ENCODE measurements at regions not wholly inside any gene's neighbourhood (a gene's known extent, or its start where the extent isn't known, plus 50 kb on each side); places are given as distances from the start of the nearest gene placed in this dataset.

DNA sequence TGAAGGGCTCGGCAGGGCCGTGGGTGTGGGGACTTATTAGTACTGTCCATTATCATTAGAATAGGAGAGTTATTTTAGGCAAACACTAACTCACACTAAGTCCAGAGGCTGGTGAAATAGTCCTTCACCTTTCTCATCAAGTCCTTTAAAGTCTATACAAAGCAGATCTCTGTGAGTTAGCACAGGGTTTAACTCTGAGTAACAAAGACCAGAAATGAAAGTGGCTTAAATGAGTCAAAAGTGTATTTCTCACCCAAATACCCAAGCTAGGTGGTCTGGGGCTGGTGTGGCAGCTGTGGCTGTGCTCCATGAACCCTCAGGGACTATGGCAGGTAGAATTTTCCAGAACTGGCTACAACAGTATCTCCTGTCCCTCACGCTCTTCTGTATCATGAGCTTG, 263.2 kb downstream of the BCOR start:
- no peaks in the 10 kb centered on the region for H3K27me3 ChIP-seq (replicated peaks; ENCODE audit: insufficient read depth)
- H3K4me2 ChIP-seq (ENCODE audit: unreplicated experiment) = no peak overlapping the region
- 61 to 79% methylated on average over 3 of the region's 3 CpGs for WGBS, 2 experiments (ENCODE audit: low coverage in 1 of 2, low lambda C conversion rate in 2 of 2, missing lambda C conversion rate in 2 of 2)
- H2AFZ ChIP-seq = no peak overlapping the region
- no peaks in the 10 kb centered on the region for H3K9me2 ChIP-seq (ENCODE audit: insufficient read depth)
- no peaks in the 10 kb centered on the region for H4K20me1 ChIP-seq (ENCODE audit: insufficient read depth)
- H3K36me3 ChIP-seq (ENCODE audit: low read depth) = no peaks in the 10 kb centered on the region
- TF ChIP-seq EZH2 (IDR thresholded peaks at IDR 0.05; ENCODE audit: insufficient read depth, poor library complexity, severe bottlenecking) (no peak), EZH2phosphoT487 (IDR thresholded peaks at IDR 0.05; ENCODE audit: insufficient read depth, low read depth) (no peak)
- H3K4me3 ChIP-seq = no peak overlapping the region
- in situ Hi-C loops (cut with MboI) = no loop called here
- no peaks in the 10 kb centered on the region for H3F3A ChIP-seq (ENCODE audit: insufficient read depth)
- H3K9ac ChIP-seq = no peak overlapping the region
- DNase-seq = no peak
- no peak overlapping the region for H3K27ac ChIP-seq
- H3K4me1 ChIP-seq (ENCODE audit: insufficient read depth) = no peaks in the 10 kb centered on the region
- H3K9me3 ChIP-seq (ENCODE audit: low read depth) = no peaks in the 10 kb centered on the region
- H3K79me2 ChIP-seq (ENCODE audit: insufficient read depth) = no peaks in the 10 kb centered on the region

DNA sequence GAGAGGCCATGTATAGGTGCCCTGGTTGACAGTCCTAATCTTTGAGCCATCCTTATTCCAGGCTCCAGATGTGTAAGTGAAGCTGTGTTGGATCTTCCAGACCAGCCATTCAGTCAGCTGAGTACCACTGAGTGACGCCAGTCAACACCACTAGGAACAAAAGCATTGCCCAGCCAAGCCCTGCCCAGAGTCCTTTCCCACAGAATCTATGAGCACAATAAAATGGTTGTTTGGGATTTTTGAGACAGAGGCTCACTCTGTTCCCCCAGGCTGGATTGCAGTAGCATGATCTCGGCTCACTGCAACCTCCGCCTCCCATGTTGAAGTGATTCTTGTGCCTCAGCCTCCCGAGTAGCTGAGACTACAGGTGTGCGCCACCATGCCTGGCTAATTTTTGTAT, 262.5 kb downstream of the BCOR start:
- TF ChIP-seq EZH2phosphoT487 (IDR thresholded peaks at IDR 0.05; ENCODE audit: insufficient read depth, low read depth) (no peak), EZH2 (IDR thresholded peaks at IDR 0.05; ENCODE audit: insufficient read depth, poor library complexity, severe bottlenecking) (no peak)
- H3K36me3 ChIP-seq (ENCODE audit: low read depth) = no peaks in the 10 kb centered on the region
- no peaks in the 10 kb centered on the region for H3F3A ChIP-seq (ENCODE audit: insufficient read depth)
- H3K4me1 ChIP-seq (ENCODE audit: insufficient read depth) = no peaks in the 10 kb centered on the region
- H3K27me3 ChIP-seq (replicated peaks; ENCODE audit: insufficient read depth) = no peaks in the 10 kb centered on the region
- in situ Hi-C loops (cut with MboI) = no loop called here
- H3K27ac ChIP-seq = no peak overlapping the region
- no peaks in the 10 kb centered on the region for H4K20me1 ChIP-seq (ENCODE audit: insufficient read depth)
- H3K4me3 ChIP-seq = no peak overlapping the region
- H3K9me2 ChIP-seq (ENCODE audit: insufficient read depth) = no peaks in the 10 kb centered on the region
- no peaks in the 10 kb centered on the region for H3K79me2 ChIP-seq (ENCODE audit: insufficient read depth)
- no peak overlapping the region for H3K4me2 ChIP-seq (ENCODE audit: unreplicated experiment)
- no peak overlapping the region for H3K9ac ChIP-seq
- 74 to 85% methylated on average over 5 of the region's 5 CpGs for WGBS, 2 experiments (ENCODE audit: low coverage in 1 of 2, low lambda C conversion rate in 2 of 2, missing lambda C conversion rate in 2 of 2)
- no peaks in the 10 kb centered on the region for H3K9me3 ChIP-seq (ENCODE audit: low read depth)
- DNase-seq = no peak
- no peak overlapping the region for H2AFZ ChIP-seq

DNA sequence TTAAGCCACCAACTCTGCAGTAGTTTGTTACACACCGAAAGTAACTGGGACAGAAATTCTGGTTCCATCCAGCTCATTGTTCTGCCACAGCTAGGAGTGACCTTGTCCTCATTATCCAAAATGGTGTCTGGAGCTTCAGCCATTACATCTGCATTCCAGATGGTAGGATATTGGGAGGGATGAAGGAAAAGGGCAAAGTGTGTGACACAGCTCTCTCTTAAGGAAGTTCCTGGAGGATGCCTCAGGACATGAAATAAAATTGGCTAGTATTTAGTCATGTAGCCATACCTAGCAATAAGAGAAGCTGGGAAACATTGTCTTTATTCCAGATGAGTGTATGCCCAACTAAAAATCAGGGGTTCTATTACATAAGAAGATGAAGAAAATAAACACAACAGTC, 262.0 kb downstream of the BCOR start:
- Histone ChIP-seq H3K27ac (no peak overlapping the region), H3K9me3 (ENCODE audit: low read depth) (no peaks in the 10 kb centered on the region), H3K79me2 (ENCODE audit: insufficient read depth) (no peaks in the 10 kb centered on the region), H2AFZ (no peak overlapping the region), H3K4me1 (ENCODE audit: insufficient read depth) (no peaks in the 10 kb centered on the region), H3K27me3 (replicated peaks; ENCODE audit: insufficient read depth) (no peaks in the 10 kb centered on the region), H3K4me3 (no peak overlapping the region), H4K20me1 (ENCODE audit: insufficient read depth) (no peaks in the 10 kb centered on the region), H3K9ac (no peak overlapping the region), H3K4me2 (ENCODE audit: unreplicated experiment) (no peak overlapping the region), H3K9me2 (ENCODE audit: insufficient read depth) (no peaks in the 10 kb centered on the region), H3K36me3 (ENCODE audit: low read depth) (no peaks in the 10 kb centered on the region), H3F3A (ENCODE audit: insufficient read depth) (no peaks in the 10 kb centered on the region)
- TF ChIP-seq EZH2phosphoT487 (IDR thresholded peaks at IDR 0.05; ENCODE audit: insufficient read depth, low read depth) (no peak), EZH2 (IDR thresholded peaks at IDR 0.05; ENCODE audit: insufficient read depth, poor library complexity, severe bottlenecking) (no peak)
- DNase-seq = peak; percentile 5
- in situ Hi-C loops (cut with MboI) = no loop called here
- 70 to 85% methylated on average over 1 of the region's 1 CpG for WGBS, 2 experiments (ENCODE audit: low coverage in 1 of 2, low lambda C conversion rate in 2 of 2, missing lambda C conversion rate in 2 of 2)

DNA sequence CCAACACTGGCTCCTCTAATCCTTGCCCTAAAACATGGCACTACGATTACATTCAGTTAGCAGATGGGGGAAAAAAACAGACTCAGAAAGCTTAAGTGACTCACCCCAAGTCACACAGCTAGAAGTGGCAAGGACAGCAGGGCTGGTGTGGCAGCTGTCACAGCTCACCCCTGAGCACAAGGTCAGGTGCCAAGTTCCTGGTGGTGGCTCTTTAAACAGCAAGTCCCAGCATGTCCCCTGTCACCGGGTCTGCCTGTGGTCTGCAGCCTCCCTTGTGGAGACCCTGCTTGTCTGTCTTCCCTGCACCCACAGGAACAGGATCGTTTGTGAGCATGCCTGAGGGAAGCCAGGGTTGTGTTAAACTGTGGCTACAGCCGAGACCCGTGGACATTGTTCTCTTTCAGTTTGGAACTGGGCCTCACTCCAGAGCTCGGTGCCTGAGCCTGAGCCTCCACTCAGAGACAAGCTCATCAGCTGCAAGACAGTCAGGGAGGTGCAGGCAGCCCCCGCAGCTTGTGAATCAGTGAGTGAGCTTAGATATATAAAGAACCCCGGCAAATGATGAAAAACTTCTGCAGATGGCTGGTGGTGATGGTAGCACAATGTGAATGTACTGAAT, 260.8 kb downstream of the BCOR start:
- Histone ChIP-seq H4K20me1 (ENCODE audit: insufficient read depth) (no peaks in the 10 kb centered on the region), H3K9me3 (ENCODE audit: low read depth) (no peaks in the 10 kb centered on the region), H3K4me2 (ENCODE audit: unreplicated experiment) (no peak overlapping the region), H3K4me3 (no peak overlapping the region), H3K9me2 (ENCODE audit: insufficient read depth) (no peaks in the 10 kb centered on the region), H3F3A (ENCODE audit: insufficient read depth) (no peaks in the 10 kb centered on the region), H3K79me2 (ENCODE audit: insufficient read depth) (no peaks in the 10 kb centered on the region), H3K27me3 (replicated peaks; ENCODE audit: insufficient read depth) (no peaks in the 10 kb centered on the region), H3K4me1 (ENCODE audit: insufficient read depth) (no peaks in the 10 kb centered on the region), H3K9ac (no peak overlapping the region), H2AFZ (no peak overlapping the region), H3K27ac (no peak overlapping the region), H3K36me3 (ENCODE audit: low read depth) (no peaks in the 10 kb centered on the region)
- 78 to 81% methylated on average over 5 to 6 of the region's 8 CpGs for WGBS, 2 experiments (ENCODE audit: low coverage in 1 of 2, low lambda C conversion rate in 2 of 2, missing lambda C conversion rate in 2 of 2)
- TF ChIP-seq EZH2 (IDR thresholded peaks at IDR 0.05; ENCODE audit: insufficient read depth, poor library complexity, severe bottlenecking) (no peak), EZH2phosphoT487 (IDR thresholded peaks at IDR 0.05; ENCODE audit: insufficient read depth, low read depth) (no peak)
- in situ Hi-C loops (cut with MboI) = no loop called here
- DNase-seq = no peak

DNA sequence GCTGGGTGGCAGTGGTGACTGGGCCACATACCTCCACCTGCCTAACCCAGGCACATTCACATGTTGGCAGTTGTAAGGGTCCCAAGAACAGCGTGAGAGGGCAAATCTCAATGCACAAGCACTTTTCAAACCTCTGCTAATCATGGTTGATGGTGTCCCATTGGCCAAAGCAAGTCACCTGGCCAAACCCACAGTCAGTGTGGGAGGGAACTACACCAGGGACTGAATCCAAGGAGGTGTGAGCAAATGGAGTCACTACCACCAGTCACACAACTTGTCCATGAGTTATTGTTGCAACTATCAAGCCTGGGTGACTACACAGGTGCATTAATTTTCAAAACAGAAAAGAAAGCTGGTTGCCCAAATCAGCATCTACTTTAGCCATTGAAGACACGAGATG, 260.1 kb downstream of the BCOR start:
- Histone ChIP-seq H3K9ac (no peak overlapping the region), H3K27ac (no peak overlapping the region), H3K36me3 (ENCODE audit: low read depth) (no peaks in the 10 kb centered on the region), H3K9me2 (ENCODE audit: insufficient read depth) (no peaks in the 10 kb centered on the region), H3K4me1 (ENCODE audit: insufficient read depth) (no peaks in the 10 kb centered on the region), H3F3A (ENCODE audit: insufficient read depth) (no peaks in the 10 kb centered on the region), H3K9me3 (ENCODE audit: low read depth) (no peaks in the 10 kb centered on the region), H4K20me1 (ENCODE audit: insufficient read depth) (no peaks in the 10 kb centered on the region), H3K79me2 (ENCODE audit: insufficient read depth) (no peaks in the 10 kb centered on the region), H3K4me2 (ENCODE audit: unreplicated experiment) (no peak overlapping the region), H2AFZ (no peak overlapping the region), H3K4me3 (no peak overlapping the region), H3K27me3 (replicated peaks; ENCODE audit: insufficient read depth) (no peaks in the 10 kb centered on the region)
- in situ Hi-C loops (cut with MboI) = no loop called here
- DNase-seq = no peak
- 59 to 100% methylated on average over 1 to 2 of the region's 2 CpGs for WGBS, 2 experiments (ENCODE audit: low coverage in 1 of 2, low lambda C conversion rate in 2 of 2, missing lambda C conversion rate in 2 of 2)
- no peak for TF ChIP-seq EZH2phosphoT487 (IDR thresholded peaks at IDR 0.05; ENCODE audit: insufficient read depth, low read depth)
- TF ChIP-seq EZH2 (IDR thresholded peaks at IDR 0.05; ENCODE audit: insufficient read depth, poor library complexity, severe bottlenecking) = no peak
